B cell (primary cell): ENCODE measurements at regions not wholly inside any gene's neighbourhood (a gene's known extent, or its start where the extent isn't known, plus 50 kb on each side); places are given as distances from the start of the nearest gene placed in this dataset.

Source experiments
- ATAC-seq: fragments of 200-7000 bp; cut with Tn5 transposase; one replicate; pipeline ENCODE4 v1.10.0; 2021; ENCODE audit warnings: low read depth, mild to moderate bottlenecking, moderate number of reproducible peaks, moderate library complexity
- CTCF ChIA-PET: fragments of 350-600 bp; sonication (Branson Sonifier 250); formaldehyde crosslinking; loops from one replicate; lab custom pipeline; 2021; ENCODE audit warnings: antibody characterized with exemption, inconsistent platforms; lab: Charles Lee
- POLR2A ChIA-PET: fragments of 350-600 bp; sonication (Branson Sonifier 250); formaldehyde crosslinking; loops from one replicate; lab custom pipeline; 2021; ENCODE audit warnings: antibody characterized with exemption; lab: Charles Lee
- DNase-seq: peaks from one replicate; pipeline ENCODE4 v3.0.0; 2013
- H2AFZ ChIP-seq: 2 replicates; pipeline ENCODE4 v1.6.1; 2012; ENCODE audit warnings: mild to moderate bottlenecking, low read depth, low read length; ENCODE audit not compliant: insufficient read depth, poor library complexity, severe bottlenecking
- H3K27ac ChIP-seq, 2 donors: 1 replicate in 1 of 2; 2 replicates in 1 of 2; pipeline ENCODE4 v1.5.1; 2012 to 2013; ENCODE audit warnings: low read length in 2 of 2, mild to moderate bottlenecking in 2 of 2, moderate library complexity in 1 of 2
- H3K27me3 ChIP-seq, 4 experiments: fragments of 200-600 bp in 1 of 4; sonication (generic) in 1 of 4; replicated peaks in 1 of 4; 1 replicate in 2 of 4; 2 replicates in 2 of 4; pipeline versions ENCODE4 v1.6.1 to v1.7.0; 2013 to 2016; ENCODE audit warnings: low read length in 3 of 4, mild to moderate bottlenecking in 2 of 4, mixed read lengths in 1 of 4, moderate library complexity in 1 of 4; ENCODE audit not compliant: insufficient read depth in 4 of 4, control insufficient read depth in 3 of 4; ENCODE audit errors: control extremely low read depth in 1 of 4
- H3K36me3 ChIP-seq, 2 experiments: replicated peaks in 1 of 2; 1 replicate in 1 of 2; 2 replicates in 1 of 2; pipeline versions ENCODE4 v1.6.1 to v1.7.1; 2013; ENCODE audit warnings: low read length in 1 of 2; ENCODE audit not compliant: insufficient read depth in 2 of 2, control insufficient read depth in 1 of 2; ENCODE audit errors: control extremely low read depth in 1 of 2, extremely low read depth in 1 of 2
- H3K4me1 ChIP-seq, 2 donors: fragments of 200-600 bp in 1 of 2; sonication (generic) in 1 of 2; 1 replicate in 1 of 2; 2 replicates in 1 of 2; pipeline versions ENCODE4 v1.5.1 to v1.6.1; 2013 to 2017; ENCODE audit warnings: low read length in 2 of 2; ENCODE audit not compliant: control insufficient read depth in 2 of 2, insufficient read depth in 2 of 2
- H3K4me2 ChIP-seq: replicated peaks from 2 replicates; pipeline ENCODE3; 2012; ENCODE audit warnings: mild to moderate bottlenecking, low read depth, low read length; ENCODE audit not compliant: poor library complexity, severe bottlenecking
- H3K4me3 ChIP-seq, 5 experiments: fragments of 200-600 bp in 1 of 5; sonication (generic) in 1 of 5; 1 replicate in 3 of 5; 2 replicates in 2 of 5; pipeline versions ENCODE4 v1.5.1 to v1.7.0; 2011 to 2016; ENCODE audit warnings: low read length in 4 of 5, mild to moderate bottlenecking in 4 of 5, low read depth in 2 of 5, control low read depth in 1 of 5, moderate library complexity in 1 of 5; ENCODE audit not compliant: insufficient read depth in 1 of 5; ENCODE audit errors: control extremely low read depth in 1 of 5, extremely low read depth in 1 of 5
- H3K79me2 ChIP-seq: fragments of 200-600 bp; sonication (generic); one replicate; pipeline ENCODE4 v1.6.0; 2016; ENCODE audit warnings: low read length; ENCODE audit not compliant: control insufficient read depth, insufficient read depth
- H3K9ac ChIP-seq: fragments of 200-600 bp; sonication (generic); 2 replicates; pipeline ENCODE4 v1.6.1; 2017; ENCODE audit warnings: mild to moderate bottlenecking, low read length, moderate library complexity
- H3K9me3 ChIP-seq, 3 donors: one replicate each; pipeline versions ENCODE4 v1.6.1 to v1.7.1; 2013; ENCODE audit warnings: low read length in 2 of 3; ENCODE audit not compliant: control insufficient read depth in 2 of 3, insufficient read depth in 1 of 3; ENCODE audit errors: control extremely low read depth in 1 of 3
- H4K20me1 ChIP-seq: 2 replicates; pipeline ENCODE4 v1.6.0; 2012; ENCODE audit warnings: mild to moderate bottlenecking, low read length; ENCODE audit not compliant: insufficient read depth, control insufficient read depth, poor library complexity, severe bottlenecking
- H3K27ac Mint-ChIP-seq: one replicate; pipeline ENCODE4 v1.8.0; 2021; ENCODE audit warnings: mixed read lengths
- H3K27me3 Mint-ChIP-seq: one replicate; pipeline ENCODE4 v1.8.0; 2021; ENCODE audit warnings: mixed read lengths
- H3K4me1 Mint-ChIP-seq: one replicate; pipeline ENCODE4 v1.8.0; 2021; ENCODE audit warnings: mixed read lengths
- H3K4me3 Mint-ChIP-seq: one replicate; pipeline ENCODE4 v1.8.0; 2021; ENCODE audit warnings: mixed read lengths
- H3K9me3 Mint-ChIP-seq: one replicate; pipeline ENCODE4 v1.8.0; 2022; ENCODE audit warnings: mixed read lengths; ENCODE audit not compliant: insufficient read depth
- CTCF ChIP-seq: fragments of 200-600 bp; IDR thresholded peaks from one replicate; pipeline ENCODE4 v1.8.0; 2022; ENCODE audit warnings: antibody characterized with exemption, mild to moderate bottlenecking
- EZH2 ChIP-seq: IDR thresholded peaks from 2 replicates; pipeline ENCODE4 v1.6.1; 2012; ENCODE audit warnings: borderline replicate concordance, low read depth, mild to moderate bottlenecking, moderate library complexity, low read length; ENCODE audit not compliant: insufficient read depth, poor library complexity, severe bottlenecking
- WGBS: methylation state at CpG from one replicate; pipeline ENCODE4 v1.1.5; 2013; ENCODE audit warnings: missing lambda C conversion rate; ENCODE audit not compliant: insufficient coverage; 5-methylcytosine and 5-hydroxymethylcytosine counted together
- intact Hi-C: fragments of 100-400 bp; cut with micrococcal nuclease; formaldehyde crosslinking; loops from one replicate; pipeline ENCODE4 v1.10.0; 2022

- CTCF ChIA-PET: no interaction called here
Measured at GRCh38 chr1:222390181-222390580, 157.7 kb downstream of the HHIPL2 start.

More at GRCh38 chr1:222390181-222390580, 157.7 kb downstream of the HHIPL2 start:
- Mint-ChIP-seq H3K9me3 (no peaks in the 10 kb centered on the region), H3K4me3 (no peak overlapping the region), H3K4me1 (no peaks in the 10 kb centered on the region), H3K27ac (no peak overlapping the region), H3K27me3 (peaks cover 44% of the 10 kb centered on the region)
- Histone ChIP-seq H3K9me3 (no peaks in the 10 kb centered on the region), H3K27ac (no peak overlapping the region), H3K79me2 (no peaks in the 10 kb centered on the region), H3K9ac (no peak overlapping the region), H3K27me3 (no peaks in the 10 kb centered on the region), H3K4me3 (no peak overlapping the region), H3K4me2 (no peak overlapping the region), H3K36me3 (no peaks in the 10 kb centered on the region), H2AFZ (no peak overlapping the region), H4K20me1 (no peaks in the 10 kb centered on the region), H3K4me1 (no peaks in the 10 kb centered on the region)
- ATAC-seq (no peak), DNase-seq (no peak)
- POLR2A ChIA-PET: no interaction called here
- 96% methylated on average over 2 of the region's 2 CpGs for WGBS
- intact Hi-C loops: no loop called here
- TF ChIP-seq EZH2 (no peak), CTCF (no peak)
